ENCODE measurements at regions not wholly inside any gene's neighbourhood (a gene's known extent, or its start where the extent isn't known, plus 50 kb on each side); places are given as distances from the start of the nearest gene placed in this dataset.
A peak's percentile ranks its signal among the peaks of the same experiment; 100 is the strongest.

- no peak for DNase-seq (ENCODE audit: low read depth in 2 of 2)
- no peak for TF ChIP-seq CTCF (IDR thresholded peaks at IDR 0.05; ENCODE audit: low read depth, low read length)
- H3K4me3 ChIP-seq (replicated peaks in 1 of 2; ENCODE audit: low read depth in 2 of 2, low read length in 2 of 2), result no peak overlapping the region
Observed at GRCh38 chr1:157925419-157926166, 67.9 kb upstream of the KIRREL1 start.

- no peak for TF ChIP-seq CTCF (IDR thresholded peaks at IDR 0.05; ENCODE audit: low read depth, low read length)
- peak; percentile 19 to 63 for DNase-seq (ENCODE audit: low read depth in 2 of 2)
- no peak overlapping the region for H3K4me3 ChIP-seq (replicated peaks in 1 of 2; ENCODE audit: low read depth in 2 of 2, low read length in 2 of 2)
Observed at GRCh38 chr1:157932069-157932468, 61.4 kb upstream of the KIRREL1 start.

- no peak overlapping the region for H3K4me3 ChIP-seq (replicated peaks in 1 of 2; ENCODE audit: low read depth in 2 of 2, low read length in 2 of 2)
- no peak for DNase-seq (ENCODE audit: low read depth in 2 of 2)
- no peak for TF ChIP-seq CTCF (IDR thresholded peaks at IDR 0.05; ENCODE audit: low read depth, low read length)
Observed at GRCh38 chr1:157937744-157938143, 55.7 kb upstream of the KIRREL1 start.

GRCh38 chr1:157941939-157942338 lies 51.5 kb upstream of the KIRREL1 start:
- no peak for TF ChIP-seq CTCF (IDR thresholded peaks at IDR 0.05; ENCODE audit: low read depth, low read length)
- no peak overlapping the region for H3K4me3 ChIP-seq (replicated peaks in 1 of 2; ENCODE audit: low read depth in 2 of 2, low read length in 2 of 2)
- no peak for DNase-seq (ENCODE audit: low read depth in 2 of 2)
